D721Med (cell line): ENCODE measurements at regions not wholly inside any gene's neighbourhood (a gene's known extent, or its start where the extent isn't known, plus 50 kb on each side); places are given as distances from the start of the nearest gene placed in this dataset.

ENCODE experiments used
- DNase-seq: peaks from one replicate; pipeline ENCODE4 v3.0.0; 2011; ENCODE audit warnings: low spot score; ENCODE audit not compliant: insufficient read length
- FAIRE-seq: peaks from 2 replicates; lab custom pipeline; 2011; peaks lifted over from hg19 to GRCh38; lab: Jason Lieb, UNC
- TF ChIP-seq, protein P1 (sequence below): IDR thresholded peaks from 2 replicates; pipeline ENCODE4 v1.5.1; 2012; ENCODE audit warnings: mild to moderate bottlenecking, control low read depth; ENCODE audit not compliant: insufficient read depth; ENCODE audit errors: missing control alignments

DNA sequence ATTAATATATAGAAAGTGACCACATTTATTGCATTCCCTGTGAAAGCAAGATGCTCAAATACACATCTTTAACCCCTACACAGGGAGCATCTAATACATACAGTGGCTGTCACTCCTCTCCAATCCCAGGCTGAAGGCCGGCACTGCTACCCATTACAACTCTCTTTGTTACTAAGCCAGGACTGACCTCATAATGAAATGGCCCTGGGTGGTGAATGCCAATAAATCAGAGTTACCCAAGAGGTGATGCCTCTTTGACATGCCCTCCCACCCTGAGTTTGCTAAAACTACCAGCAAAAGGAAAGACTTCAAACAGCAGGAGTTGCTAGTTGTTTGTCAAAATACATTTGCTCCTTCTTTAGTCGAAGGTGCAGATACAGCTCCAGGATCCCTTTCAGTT lies 214.2 kb downstream of the FOXA2 start:
- DNase-seq (no peak), FAIRE-seq (no peak)

DNA sequence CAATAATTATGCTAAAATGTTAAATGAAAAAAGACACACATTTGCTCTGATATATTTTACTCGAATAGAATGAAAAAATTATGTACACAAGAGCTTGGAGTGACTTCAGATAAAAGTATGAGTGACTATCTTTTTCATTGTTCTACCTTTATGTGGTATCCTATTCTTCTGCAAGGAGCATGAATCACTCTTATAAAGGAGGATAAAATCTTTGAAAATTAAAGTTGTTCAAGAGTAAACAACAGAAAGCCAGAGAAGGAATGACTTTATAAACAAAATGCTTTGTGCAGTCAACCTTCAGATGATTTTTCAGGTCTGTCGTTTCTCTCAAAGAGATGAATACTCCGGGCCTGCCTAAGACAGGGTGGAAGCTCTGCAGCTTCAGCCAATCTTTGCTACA lies 215.3 kb downstream of the FOXA2 start:
- FAIRE-seq (no peak), DNase-seq (no peak)
- TF ChIP-seq, protein P1, sequence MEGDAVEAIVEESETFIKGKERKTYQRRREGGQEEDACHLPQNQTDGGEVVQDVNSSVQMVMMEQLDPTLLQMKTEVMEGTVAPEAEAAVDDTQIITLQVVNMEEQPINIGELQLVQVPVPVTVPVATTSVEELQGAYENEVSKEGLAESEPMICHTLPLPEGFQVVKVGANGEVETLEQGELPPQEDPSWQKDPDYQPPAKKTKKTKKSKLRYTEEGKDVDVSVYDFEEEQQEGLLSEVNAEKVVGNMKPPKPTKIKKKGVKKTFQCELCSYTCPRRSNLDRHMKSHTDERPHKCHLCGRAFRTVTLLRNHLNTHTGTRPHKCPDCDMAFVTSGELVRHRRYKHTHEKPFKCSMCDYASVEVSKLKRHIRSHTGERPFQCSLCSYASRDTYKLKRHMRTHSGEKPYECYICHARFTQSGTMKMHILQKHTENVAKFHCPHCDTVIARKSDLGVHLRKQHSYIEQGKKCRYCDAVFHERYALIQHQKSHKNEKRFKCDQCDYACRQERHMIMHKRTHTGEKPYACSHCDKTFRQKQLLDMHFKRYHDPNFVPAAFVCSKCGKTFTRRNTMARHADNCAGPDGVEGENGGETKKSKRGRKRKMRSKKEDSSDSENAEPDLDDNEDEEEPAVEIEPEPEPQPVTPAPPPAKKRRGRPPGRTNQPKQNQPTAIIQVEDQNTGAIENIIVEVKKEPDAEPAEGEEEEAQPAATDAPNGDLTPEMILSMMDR, result no peak

More for the DNA sequence above, 214.2 kb downstream of the FOXA2 start:
- TF ChIP-seq, protein P1, result no peak

DNA sequence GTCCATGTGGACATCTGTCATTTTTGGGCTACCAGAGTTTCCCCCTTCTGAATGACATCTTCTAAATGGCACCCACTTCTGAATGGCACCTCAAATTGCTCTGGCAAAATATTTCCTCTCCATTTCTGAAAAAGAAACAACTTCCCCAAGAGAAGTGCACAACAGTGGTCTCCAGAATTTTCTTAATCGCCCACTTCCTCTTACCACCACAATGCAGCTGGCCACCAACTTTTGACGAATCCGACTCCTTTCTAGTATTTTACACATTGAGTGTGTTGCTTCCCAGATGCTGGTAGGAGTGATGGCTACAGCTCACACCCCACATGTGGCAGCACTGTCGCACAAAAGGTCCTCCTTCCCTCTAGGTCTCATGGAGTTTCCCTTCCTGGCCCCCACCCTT lies 216.1 kb downstream of the FOXA2 start:
- no peak for DNase-seq
- FAIRE-seq, result no peak
- TF ChIP-seq, protein P1, result no peak

DNA sequence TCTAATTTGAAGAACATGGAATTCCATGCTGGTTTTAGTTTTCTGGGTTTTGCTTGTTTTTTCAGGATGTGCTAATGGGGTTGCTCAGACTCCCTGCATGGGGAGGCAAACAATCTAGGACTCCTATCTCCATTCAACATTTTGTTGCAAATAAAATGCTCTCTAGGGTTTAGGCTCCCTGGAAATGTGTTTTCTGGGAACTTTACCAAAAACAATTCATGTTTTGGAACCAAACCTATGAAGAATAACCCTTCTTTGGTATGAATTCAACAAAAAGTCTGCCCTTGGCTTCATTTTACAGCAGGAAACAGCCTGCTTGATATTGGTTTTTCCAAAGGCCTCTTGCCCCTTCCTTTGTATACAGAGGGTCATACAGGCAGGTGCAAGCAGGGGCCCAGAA lies 217.7 kb downstream of the FOXA2 start:
- TF ChIP-seq, protein P1, result no peak
- DNase-seq (no peak), FAIRE-seq (no peak)

DNA sequence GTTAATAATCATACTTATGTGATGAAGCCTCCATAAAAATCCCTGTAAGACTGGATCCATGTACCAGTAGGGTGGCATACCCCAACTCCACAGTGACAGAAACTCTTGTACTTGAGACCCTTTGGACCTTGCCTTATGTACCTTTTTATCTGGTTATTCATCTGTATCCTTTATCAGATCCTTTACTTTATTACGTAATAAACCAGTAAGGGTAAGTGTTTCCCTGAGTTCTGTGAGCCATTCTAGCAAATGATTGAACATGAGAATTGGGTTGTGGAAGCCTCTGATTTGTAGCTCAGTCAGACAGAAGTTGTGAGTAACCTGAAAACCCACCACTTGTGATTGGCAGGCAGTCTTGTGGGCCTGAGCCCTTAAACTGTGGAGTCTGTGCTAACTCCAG lies 229.7 kb downstream of the FOXA2 start:
- FAIRE-seq (no peak), DNase-seq (no peak)
- TF ChIP-seq, protein P1, result no peak

DNA sequence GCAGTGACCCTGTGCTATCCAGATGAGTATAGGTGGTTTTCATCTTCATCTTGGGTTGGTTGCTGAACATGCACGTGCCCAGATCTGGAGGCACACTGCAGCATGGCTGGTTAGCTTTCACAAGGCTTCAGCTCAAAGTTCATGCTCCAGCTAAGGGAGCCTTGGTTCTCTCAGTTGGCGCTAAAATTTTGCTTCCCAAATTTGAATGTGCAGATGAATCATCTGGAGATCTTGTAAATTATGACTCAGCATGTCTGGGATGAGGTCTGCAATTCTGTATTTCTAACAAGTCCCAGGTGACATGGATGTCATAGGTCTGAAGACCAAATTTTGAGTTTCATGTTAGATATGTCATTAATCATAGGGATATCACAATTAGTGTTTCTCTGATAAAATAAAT lies 230.8 kb downstream of the FOXA2 start:
- DNase-seq, result no peak
- FAIRE-seq, result no peak
- TF ChIP-seq, protein P1, result no peak

DNA sequence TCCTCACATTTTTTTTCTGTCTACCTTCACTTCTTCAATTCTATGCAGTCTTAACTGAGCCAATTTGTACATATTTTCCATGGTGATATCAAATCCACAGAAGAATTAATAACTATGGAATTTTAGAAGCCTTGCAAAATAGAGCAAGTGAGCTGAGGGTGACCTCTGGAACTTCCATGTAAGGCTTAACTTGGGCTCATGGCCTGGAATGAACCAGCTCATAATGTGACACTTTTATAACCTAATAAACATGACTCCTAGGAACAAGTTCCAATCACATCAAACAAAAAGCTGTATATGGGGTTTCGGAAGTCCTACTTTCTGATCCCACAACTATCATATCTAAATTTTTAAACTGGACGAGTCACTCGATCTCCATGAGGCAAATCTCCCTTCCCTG lies 232.4 kb downstream of the FOXA2 start:
- DNase-seq, result no peak
- TF ChIP-seq, protein P1, result no peak
- no peak for FAIRE-seq
